ENCODE measurements at regions not wholly inside any gene's neighbourhood (a gene's known extent, or its start where the extent isn't known, plus 50 kb on each side); places are given as distances from the start of the nearest gene placed in this dataset.
"Not testable (repeated sequence)": the region's sequence is repeated elsewhere in the genome, so short reads cannot be mapped to it uniquely, and the experiment has no call there.

DNA sequence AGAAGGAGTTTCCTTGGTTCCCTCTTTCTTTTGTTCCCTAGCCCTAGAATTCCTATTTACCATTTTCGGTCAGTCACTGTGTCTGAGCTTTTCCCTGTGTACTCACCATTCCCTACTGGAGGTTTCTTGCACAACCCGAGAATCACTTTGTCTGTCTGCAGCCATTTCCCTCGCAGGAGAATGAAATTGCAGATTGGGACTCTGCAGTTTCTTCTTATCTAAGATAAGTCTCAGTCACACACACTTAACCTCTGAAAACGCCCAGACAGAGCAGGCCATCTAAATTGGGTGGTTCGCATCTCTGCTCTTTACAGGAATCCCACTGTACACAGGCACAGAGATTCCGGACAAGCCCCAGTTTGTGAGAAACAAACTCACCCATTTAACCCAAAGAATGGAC is 58.6 kb upstream of the CNTNAP2 start:
- in situ Hi-C loops (cut with HindIII; ENCODE audit: low pct_unique_long_range_greater_than_20kb, low sequenced_read_pairs), result no loop called here
- TF ChIP-seq JUND (IDR thresholded peaks at IDR 0.05; ENCODE audit: low read depth), result no peak
- no peak for DNase-seq (ENCODE audit: low read depth in 1 of 2, low spot score in 1 of 2)

DNA sequence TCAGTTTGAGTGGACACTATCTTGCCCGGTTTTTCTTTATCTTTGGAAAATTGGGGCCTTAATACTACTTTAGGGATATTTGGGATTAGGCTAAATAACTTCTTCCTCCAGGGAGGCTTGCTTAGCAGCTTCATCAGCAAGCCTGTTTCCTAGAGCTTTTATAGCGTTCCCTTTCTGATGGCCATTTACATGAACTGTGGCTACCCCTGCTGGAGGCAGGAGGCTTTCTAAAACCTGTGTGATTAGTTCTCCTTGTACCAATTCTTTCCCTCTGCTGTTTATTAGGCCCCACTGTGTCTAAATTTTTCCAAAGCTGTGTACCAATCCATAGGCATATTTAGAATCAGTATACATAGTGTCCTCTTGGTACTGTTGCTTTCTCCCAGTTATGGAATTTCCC is 61.7 kb upstream of the CNTNAP2 start:
- in situ Hi-C loops (cut with HindIII; ENCODE audit: low pct_unique_long_range_greater_than_20kb, low sequenced_read_pairs), result no loop called here
- no peak for DNase-seq (ENCODE audit: low read depth in 1 of 2, low spot score in 1 of 2)
- no peak for TF ChIP-seq JUND (IDR thresholded peaks at IDR 0.05; ENCODE audit: low read depth)

DNA sequence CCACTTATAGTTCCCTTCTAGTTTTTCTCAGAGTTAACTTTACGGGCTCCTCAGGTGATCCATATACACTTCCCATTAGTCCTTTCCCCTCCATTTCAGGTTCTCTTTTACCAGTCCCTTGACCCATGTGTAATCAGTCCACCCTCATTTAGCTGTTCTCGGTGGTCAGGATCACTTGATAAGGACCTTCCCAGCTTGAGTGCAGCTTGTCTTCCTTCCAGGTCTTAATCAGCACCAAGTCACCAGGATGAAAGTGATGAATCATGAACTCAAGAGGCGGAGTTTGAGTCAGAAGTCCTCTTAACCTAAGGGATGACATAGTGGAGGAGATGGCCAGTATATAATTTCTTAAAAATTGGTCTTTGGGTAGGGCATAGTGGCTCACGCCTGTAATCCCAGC is 63.1 kb upstream of the CNTNAP2 start:
- in situ Hi-C loops (cut with HindIII; ENCODE audit: low pct_unique_long_range_greater_than_20kb, low sequenced_read_pairs), result no loop called here

DNA sequence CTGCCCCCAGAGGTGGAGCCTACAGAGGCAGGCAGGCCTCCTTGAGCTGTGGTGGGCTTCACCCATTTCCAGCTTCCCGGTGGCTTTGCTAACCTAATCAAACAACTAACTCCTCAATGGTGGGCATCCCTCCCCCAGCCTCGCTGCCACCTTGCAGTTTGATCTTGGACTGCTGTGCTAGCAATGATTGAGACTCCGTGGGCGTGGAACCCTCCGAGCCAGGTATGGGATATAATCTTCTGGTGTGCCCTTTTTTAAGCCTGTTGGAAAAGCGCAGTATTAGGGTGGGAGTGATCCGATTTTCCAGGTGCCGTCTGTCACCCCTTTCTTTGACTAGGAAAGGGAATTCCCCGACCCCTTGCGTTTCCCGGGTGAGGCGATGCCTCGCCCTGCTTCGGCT is 73.3 kb upstream of the CNTNAP2 start:
- in situ Hi-C loops (cut with HindIII; ENCODE audit: low pct_unique_long_range_greater_than_20kb, low sequenced_read_pairs); DNase-seq (ENCODE audit: low read depth in 1 of 2, low spot score in 1 of 2): not testable (repeated sequence)

More for the DNA sequence above, 63.1 kb upstream of the CNTNAP2 start:
- TF ChIP-seq JUND (IDR thresholded peaks at IDR 0.05; ENCODE audit: low read depth), result no peak
- no peak for DNase-seq (ENCODE audit: low read depth in 1 of 2, low spot score in 1 of 2)

DNA sequence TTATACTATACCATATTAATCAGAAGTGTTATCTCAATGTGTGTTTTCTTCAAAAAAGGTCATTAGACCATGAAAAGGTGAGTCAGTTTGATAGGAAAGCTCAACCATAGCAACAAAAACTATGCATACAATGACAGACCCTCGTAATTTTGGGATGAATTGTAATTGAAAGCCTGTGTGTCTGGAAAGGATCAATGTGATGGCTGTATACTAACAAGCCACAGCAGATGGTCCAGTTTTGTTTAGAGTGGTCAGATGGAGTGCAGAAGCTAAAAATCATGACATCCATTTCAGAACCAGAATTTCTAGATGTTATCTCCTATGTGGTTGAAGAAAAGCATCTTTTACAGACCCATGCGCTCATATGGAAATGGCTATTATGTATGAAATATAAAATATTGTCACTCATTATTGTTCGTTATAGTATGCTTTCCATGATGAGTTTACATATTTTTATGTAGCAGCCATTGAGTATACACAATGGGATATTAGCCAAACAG is 88.3 kb upstream of the CNTNAP2 start:
- in situ Hi-C loops (cut with HindIII; ENCODE audit: low pct_unique_long_range_greater_than_20kb, low sequenced_read_pairs), result no loop called here
- TF ChIP-seq JUND (IDR thresholded peaks at IDR 0.05; ENCODE audit: low read depth), result no peak
- no peak for DNase-seq (ENCODE audit: low read depth in 1 of 2, low spot score in 1 of 2)

DNA sequence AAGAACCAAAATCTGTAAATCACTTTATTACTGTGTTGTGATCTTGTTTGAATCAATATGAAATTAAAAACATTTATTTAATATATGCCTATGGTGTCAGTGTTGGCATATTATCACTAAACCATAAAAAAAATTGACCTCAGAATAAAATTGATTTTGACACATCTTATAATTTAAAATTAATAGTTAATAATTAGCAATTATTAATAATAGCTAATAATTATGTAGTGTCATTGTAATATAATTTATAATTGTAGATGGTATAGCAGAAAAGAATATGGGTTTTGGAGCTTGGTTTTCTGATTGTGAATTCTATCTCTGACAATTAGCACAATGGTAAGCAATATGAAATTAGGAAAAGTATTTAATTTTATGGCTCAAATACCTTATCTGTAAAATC is 89.4 kb upstream of the CNTNAP2 start:
- no peak for TF ChIP-seq JUND (IDR thresholded peaks at IDR 0.05; ENCODE audit: low read depth)

DNA sequence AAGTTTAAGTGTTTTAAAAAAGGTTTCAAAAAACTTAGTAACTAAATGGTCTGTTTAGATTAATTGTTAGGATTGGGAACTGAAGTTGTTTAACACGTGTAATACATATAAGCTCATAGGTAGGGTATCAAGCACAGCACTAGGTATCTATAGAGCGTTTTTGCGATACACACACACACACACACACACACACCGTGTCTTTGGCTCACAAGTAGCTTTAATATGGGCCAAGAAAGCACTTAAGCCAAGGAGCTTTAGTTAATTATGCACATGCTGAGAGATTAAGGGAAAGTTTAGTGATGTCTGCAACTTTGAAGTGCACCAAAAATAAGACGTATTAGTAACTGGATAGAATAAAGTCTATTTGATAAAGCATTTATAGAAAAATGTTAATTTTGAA is 93.8 kb upstream of the CNTNAP2 start:
- in situ Hi-C loops (cut with HindIII; ENCODE audit: low pct_unique_long_range_greater_than_20kb, low sequenced_read_pairs), result no loop called here
- TF ChIP-seq JUND (IDR thresholded peaks at IDR 0.05; ENCODE audit: low read depth), result no peak
- no peak for DNase-seq (ENCODE audit: low read depth in 1 of 2, low spot score in 1 of 2)

More for the DNA sequence above, 89.4 kb upstream of the CNTNAP2 start:
- no peak for DNase-seq (ENCODE audit: low read depth in 1 of 2, low spot score in 1 of 2)
- in situ Hi-C loops (cut with HindIII; ENCODE audit: low pct_unique_long_range_greater_than_20kb, low sequenced_read_pairs), result no loop called here

DNA sequence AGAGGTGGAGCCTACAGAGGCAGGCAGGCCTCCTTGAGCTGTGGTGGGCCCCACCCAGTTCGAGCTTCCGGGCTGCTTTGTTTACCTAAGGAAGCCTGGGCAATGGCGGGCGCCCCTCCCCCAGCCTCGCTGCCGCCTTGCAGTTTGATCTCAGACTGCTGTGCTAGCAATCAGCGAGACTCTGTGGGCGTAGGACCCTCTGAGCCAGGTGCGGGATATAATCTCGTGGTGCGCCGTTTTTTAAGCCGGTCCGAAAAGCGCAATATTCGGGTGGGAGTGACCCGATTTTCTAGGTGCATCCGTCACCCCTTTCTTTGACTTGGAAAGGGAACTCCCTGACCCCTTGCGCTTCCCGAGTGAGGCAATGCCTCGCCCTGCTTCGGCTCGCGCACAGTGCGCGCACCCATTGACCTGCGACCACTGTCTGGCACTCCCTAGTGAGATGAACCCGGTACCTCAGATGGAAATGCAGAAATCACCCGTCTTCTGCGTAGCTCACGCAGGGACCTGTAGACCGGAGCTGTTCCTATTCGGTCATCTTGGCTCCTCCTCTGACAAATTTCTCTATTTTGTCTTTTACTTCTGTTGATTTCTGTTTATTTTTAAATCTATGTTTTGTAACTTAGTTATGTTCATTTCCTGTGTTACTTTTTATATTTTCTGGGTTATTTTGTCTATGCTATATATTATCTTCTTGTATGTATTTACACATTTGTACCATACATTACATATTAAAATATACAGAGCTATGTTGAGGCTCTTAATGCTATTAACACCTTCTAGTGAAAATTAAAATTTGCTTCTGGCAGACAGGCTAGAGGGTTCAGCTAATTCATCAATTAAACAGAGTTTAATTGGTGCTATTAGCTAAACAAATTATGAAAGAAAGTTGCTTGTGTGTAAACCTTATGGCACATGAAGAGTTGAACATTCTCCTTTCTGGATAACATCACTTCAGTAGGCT is 97.3 kb upstream of the CNTNAP2 start:
- in situ Hi-C loops (cut with HindIII; ENCODE audit: low pct_unique_long_range_greater_than_20kb, low sequenced_read_pairs), result not testable (repeated sequence)

DNA sequence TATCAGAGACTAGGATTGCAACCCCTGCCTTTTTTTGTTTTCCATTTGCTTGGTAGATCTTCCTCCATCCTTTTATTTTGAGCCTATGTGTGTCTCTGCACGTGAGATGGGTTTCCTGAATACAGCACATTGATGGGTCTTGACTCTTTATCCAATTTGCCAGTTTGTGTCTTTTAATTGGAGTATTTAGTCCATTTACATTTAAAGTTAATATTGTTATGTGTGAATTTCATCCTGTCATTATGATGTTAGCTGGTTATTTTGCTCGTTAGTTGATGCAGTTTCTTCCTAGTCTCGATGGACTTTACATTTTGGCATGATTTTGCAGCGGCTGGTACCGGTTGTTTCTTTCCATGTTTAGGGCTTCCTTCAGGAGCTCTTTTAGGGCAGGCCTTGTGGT is 99.2 kb upstream of the CNTNAP2 start:
- in situ Hi-C loops (cut with HindIII; ENCODE audit: low pct_unique_long_range_greater_than_20kb, low sequenced_read_pairs); DNase-seq (ENCODE audit: low read depth in 1 of 2, low spot score in 1 of 2): not testable (repeated sequence)

More for the DNA sequence above, 97.3 kb upstream of the CNTNAP2 start:
- DNase-seq (ENCODE audit: low read depth in 1 of 2, low spot score in 1 of 2), result not testable (repeated sequence)

DNA sequence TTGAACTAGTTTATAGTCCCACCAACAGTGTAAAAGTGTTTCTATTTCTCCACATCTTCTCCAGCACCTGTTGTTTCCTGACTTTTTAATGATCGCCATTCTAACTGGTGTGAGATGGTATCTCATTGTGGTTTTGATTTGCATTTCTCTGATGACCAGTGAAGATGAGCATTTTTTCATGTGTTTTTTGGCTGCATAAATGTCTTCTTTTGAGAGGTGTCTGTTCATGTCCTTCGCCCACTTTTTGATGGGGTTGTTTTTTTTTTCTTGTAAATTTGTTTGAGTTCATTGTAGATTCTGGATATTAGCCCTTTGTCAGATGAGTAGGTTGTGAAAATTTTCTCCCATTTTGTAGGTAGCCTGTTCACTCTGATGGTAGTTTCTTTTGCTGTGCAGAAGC is 102.4 kb upstream of the CNTNAP2 start:
- DNase-seq (ENCODE audit: low read depth in 1 of 2, low spot score in 1 of 2); in situ Hi-C loops (cut with HindIII; ENCODE audit: low pct_unique_long_range_greater_than_20kb, low sequenced_read_pairs): not testable (repeated sequence)

DNA sequence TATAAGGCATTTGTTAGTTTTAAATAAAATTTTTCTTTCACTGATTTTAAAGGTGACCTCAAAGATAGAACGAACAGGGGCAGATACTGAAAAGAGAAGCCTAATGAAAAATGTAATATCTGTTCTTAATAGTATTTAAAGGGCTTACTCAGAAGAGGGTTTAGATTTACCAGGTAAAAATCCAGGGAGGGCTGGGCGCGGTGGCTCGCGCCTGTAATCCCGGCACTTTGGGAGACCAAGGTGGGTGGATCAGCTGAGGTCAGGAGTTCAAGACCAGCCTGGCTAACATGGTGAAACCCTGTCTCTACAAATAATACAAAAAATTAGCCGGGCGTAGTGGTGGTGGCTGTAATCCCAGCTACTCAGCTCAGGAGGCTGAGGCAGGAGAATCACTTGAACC is 108.3 kb upstream of the CNTNAP2 start:
- DNase-seq (ENCODE audit: low read depth in 1 of 2, low spot score in 1 of 2), result no peak
- in situ Hi-C loops (cut with HindIII; ENCODE audit: low pct_unique_long_range_greater_than_20kb, low sequenced_read_pairs), result no loop called here
- no peak for TF ChIP-seq JUND (IDR thresholded peaks at IDR 0.05; ENCODE audit: low read depth)

DNA sequence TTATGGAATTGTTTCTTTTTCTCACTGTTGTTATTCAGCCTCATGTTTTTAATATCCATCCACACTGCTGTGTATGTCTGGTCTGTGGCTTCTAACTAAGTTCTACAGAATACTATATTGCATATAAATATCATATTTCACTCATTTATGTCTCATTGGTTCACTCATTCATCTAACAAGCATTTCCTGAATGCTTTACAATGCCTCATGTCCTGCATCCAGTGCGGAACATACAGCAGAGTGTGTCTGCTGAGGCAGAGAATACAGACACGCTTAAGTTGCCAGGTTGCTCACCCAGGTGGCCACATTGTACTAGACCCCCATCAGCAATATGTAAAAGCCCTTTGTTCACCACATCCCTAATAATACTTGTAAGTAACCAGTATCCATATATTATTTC is 111.8 kb upstream of the CNTNAP2 start:
- no peak for TF ChIP-seq JUND (IDR thresholded peaks at IDR 0.05; ENCODE audit: low read depth)
- DNase-seq (ENCODE audit: low read depth in 1 of 2, low spot score in 1 of 2), result no peak
- in situ Hi-C loops (cut with HindIII; ENCODE audit: low pct_unique_long_range_greater_than_20kb, low sequenced_read_pairs), result no loop called here

DNA sequence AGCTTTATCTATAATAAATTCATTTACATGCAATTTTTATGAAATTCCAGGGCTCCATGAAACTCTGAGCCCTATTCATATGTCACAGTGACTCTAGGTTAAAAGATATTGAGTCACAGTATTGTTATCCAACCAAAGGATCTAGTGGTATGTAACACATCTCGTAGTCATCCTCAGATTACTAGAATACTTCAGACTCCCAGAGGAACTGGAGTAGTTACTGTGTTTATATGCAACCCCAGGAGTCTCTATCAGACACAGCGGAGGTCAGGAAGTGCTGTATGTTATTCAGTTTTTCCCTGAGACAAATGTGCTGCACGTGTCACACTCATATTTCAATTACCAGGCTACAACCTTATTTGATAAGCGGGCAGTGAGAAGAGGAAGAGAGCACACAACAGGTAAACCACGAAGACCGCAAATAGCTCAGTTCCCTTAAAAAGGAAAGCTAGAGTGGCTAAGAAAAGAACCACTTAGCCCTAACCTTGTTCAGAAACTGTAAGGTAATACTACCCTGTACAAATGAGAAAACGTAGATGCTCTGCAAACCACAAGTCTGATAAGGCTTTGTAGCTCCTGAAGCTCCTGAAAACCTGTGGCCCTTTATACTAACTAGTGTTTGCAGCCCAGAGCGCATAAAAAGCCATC is 114.0 kb upstream of the CNTNAP2 start:
- DNase-seq (ENCODE audit: low read depth in 1 of 2, low spot score in 1 of 2), result no peak
- TF ChIP-seq JUND (IDR thresholded peaks at IDR 0.05; ENCODE audit: low read depth), result no peak
- in situ Hi-C loops (cut with HindIII; ENCODE audit: low pct_unique_long_range_greater_than_20kb, low sequenced_read_pairs), result no loop called here

Measured in T47D (cell line).